ENCODE measurements at regions not wholly inside any gene's neighbourhood (a gene's known extent, or its start where the extent isn't known, plus 50 kb on each side); places are given as distances from the start of the nearest gene placed in this dataset.
A peak's percentile ranks its signal among the peaks of the same experiment; 100 is the strongest.

- Histone ChIP-seq H3K36me3 (no peaks in the 10 kb centered on the region), H3K27me3 (peaks cover 11% of the 10 kb centered on the region), H3K9me3 (no peaks in the 10 kb centered on the region), H3K4me1 (no peaks in the 10 kb centered on the region), H3K4me3 (no peak overlapping the region), H3K27ac (no peak overlapping the region)
- TF ChIP-seq POLR2AphosphoS5 (IDR thresholded peaks at IDR 0.05) (no peak), CTCF (IDR thresholded peaks at IDR 0.05) (no peak), EP300 (IDR thresholded peaks at IDR 0.05; ENCODE audit: low read depth) (no peak), POLR2A (IDR thresholded peaks at IDR 0.05) (no peak)
- WGBS, 2 donors (ENCODE audit: low coverage in 1 of 2): 65 to 100% methylated on average over 1 to 4 of the region's 4 CpGs
- no peak for DNase-seq
- intact Hi-C loops (cut with DNase I; ENCODE audit: low total_unique reads) (no loop called here), in situ Hi-C loops (cut with MboI; ENCODE audit: low pct_ligation_motif_present in 1 of 4, low pct_unique_long_range_greater_than_20kb in 1 of 4, low sequenced_read_pairs in 3 of 4) (no loop called here)
Measured at GRCh38 chr22:22392131-22392530, 116.4 kb downstream of the ZNF280B start.

GRCh38 chr22:22394591-22394990, 114.0 kb downstream of the ZNF280B start:
- DNase-seq: peak; percentile 51
- in situ Hi-C loops (cut with MboI; ENCODE audit: low pct_ligation_motif_present in 1 of 4, low pct_unique_long_range_greater_than_20kb in 1 of 4, low sequenced_read_pairs in 3 of 4): no loop called here

GRCh38 chr22:22395245-22395644, 113.3 kb downstream of the ZNF280B start:
- H3K4me3 ChIP-seq: no peak overlapping the region
- TF ChIP-seq POLR2A (IDR thresholded peaks at IDR 0.05) (no peak), POLR2AphosphoS5 (IDR thresholded peaks at IDR 0.05) (no peak), EP300 (IDR thresholded peaks at IDR 0.05; ENCODE audit: low read depth) (no peak), CTCF (IDR thresholded peaks at IDR 0.05) (no peak)
- no peaks in the 10 kb centered on the region for H3K9me3 ChIP-seq
- no peaks in the 10 kb centered on the region for H3K36me3 ChIP-seq
- DNase-seq: no peak
- peak overlapping the region in 1 of 4 donors; percentile 5 for H3K27ac ChIP-seq
- in situ Hi-C loops (cut with MboI; ENCODE audit: low pct_ligation_motif_present in 1 of 4, low pct_unique_long_range_greater_than_20kb in 1 of 4, low sequenced_read_pairs in 3 of 4) (no loop called here), intact Hi-C loops (cut with DNase I; ENCODE audit: low total_unique reads) (no loop called here)
- WGBS, 2 donors (ENCODE audit: low coverage in 1 of 2): 45% methylated on average over 3 of the region's 3 CpGs; no CpG with 5 or more reads in 1 of the 2 donors
- no peaks in the 10 kb centered on the region for H3K27me3 ChIP-seq
- no peaks in the 10 kb centered on the region for H3K4me1 ChIP-seq

More at GRCh38 chr22:22394591-22394990, 114.0 kb downstream of the ZNF280B start:
- Histone ChIP-seq H3K4me1 (no peaks in the 10 kb centered on the region), H3K36me3 (no peaks in the 10 kb centered on the region), H3K27me3 (no peaks in the 10 kb centered on the region), H3K9me3 (no peaks in the 10 kb centered on the region), H3K4me3 (no peak overlapping the region), H3K27ac (peak overlapping the region in 1 of 4 donors; percentile 5)
- whole genome bisulfite sequencing, 2 donors (ENCODE audit: low coverage in 1 of 2): 65 to 100% methylated on average over 1 of the region's 1 CpG
- TF ChIP-seq CTCF (IDR thresholded peaks at IDR 0.05) (no peak), POLR2AphosphoS5 (IDR thresholded peaks at IDR 0.05) (no peak), EP300 (IDR thresholded peaks at IDR 0.05; ENCODE audit: low read depth) (no peak), POLR2A (IDR thresholded peaks at IDR 0.05) (no peak)
- intact Hi-C loops (cut with DNase I; ENCODE audit: low total_unique reads): no loop called here

GRCh38 chr22:22396741-22397291, 111.7 kb downstream of the ZNF280B start:
- 67% methylated on average over 7 of the region's 7 CpGs; no CpG with 5 or more reads in 1 of the 2 donors for WGBS, 2 donors (ENCODE audit: low coverage in 1 of 2)

More at GRCh38 chr22:22396741-22397291, 111.7 kb downstream of the ZNF280B start:
- intact Hi-C loops (cut with DNase I; ENCODE audit: low total_unique reads): no loop called here
- no peaks in the 10 kb centered on the region for H3K27me3 ChIP-seq
- TF ChIP-seq POLR2AphosphoS5 (IDR thresholded peaks at IDR 0.05) (no peak), CTCF (IDR thresholded peaks at IDR 0.05) (no peak), EP300 (IDR thresholded peaks at IDR 0.05; ENCODE audit: low read depth) (no peak)
- no peaks in the 10 kb centered on the region for H3K9me3 ChIP-seq
- no peaks in the 10 kb centered on the region for H3K36me3 ChIP-seq
- no peak overlapping the region for H3K27ac ChIP-seq
- H3K4me1 ChIP-seq: no peaks in the 10 kb centered on the region
- in situ Hi-C loops (cut with MboI; ENCODE audit: low pct_ligation_motif_present in 1 of 4, low pct_unique_long_range_greater_than_20kb in 1 of 4, low sequenced_read_pairs in 3 of 4): no loop called here
- no peak for DNase-seq
- H3K4me3 ChIP-seq: no peak overlapping the region

All from transverse colon (tissue), 4 donors.